H1 (cell line): ENCODE measurements at regions not wholly inside any gene's neighbourhood (a gene's known extent, or its start where the extent isn't known, plus 50 kb on each side); places are given as distances from the start of the nearest gene placed in this dataset.

Source experiments
- CTCF ChIA-PET: fragments of 300-600 bp; sonication (Branson Sonifier 250); formaldehyde crosslinking; loops from one replicate; lab custom pipeline; 2021; ENCODE audit not compliant: partially characterized antibody; lab: Charles Lee
- POLR2A ChIA-PET: fragments of 300-600 bp; sonication (Branson Sonifier 250); formaldehyde crosslinking; loops from one replicate; lab custom pipeline; 2021; ENCODE audit warnings: inconsistent platforms; ENCODE audit not compliant: partially characterized antibody; lab: Charles Lee
- DNase-seq, 2 experiments: peaks; one replicate each; pipeline versions ENCODE4 v3.0.0 to v3.0.0-alpha.2; 2010 to 2022; ENCODE audit warnings: low spot score in 2 of 2, low read depth in 1 of 2, mixed read lengths in 1 of 2
- FAIRE-seq: peaks from 2 replicates; lab custom pipeline; 2011; peaks lifted over from hg19 to GRCh38; lab: Jason Lieb, UNC
- H2AFZ ChIP-seq: 2 replicates; pipeline ENCODE4 v1.8.1; 2012; ENCODE audit warnings: low read length, inconsistent platforms
- H2AK5ac ChIP-seq: 2 replicates; pipeline ENCODE4 v1.6.1; 2013; ENCODE audit warnings: low read depth, low read length
- H2BK120ac ChIP-seq: replicated peaks from 2 replicates; pipeline ENCODE3; 2013; ENCODE audit warnings: low read depth, low read length, inconsistent platforms
- H2BK12ac ChIP-seq: 2 replicates; pipeline ENCODE4 v1.6.1; 2013; ENCODE audit warnings: low read depth, low read length
- H2BK15ac ChIP-seq: 2 replicates; pipeline ENCODE4 v1.6.1; 2013; ENCODE audit warnings: low read length
- H2BK20ac ChIP-seq: 2 replicates; pipeline ENCODE4 v1.6.1; 2013; ENCODE audit warnings: low read length
- H2BK5ac ChIP-seq: 2 replicates; pipeline ENCODE4 v1.6.1; 2013; ENCODE audit warnings: low read depth, low read length
- H3K14ac ChIP-seq: 2 replicates; pipeline ENCODE4 v1.6.1; 2013; ENCODE audit warnings: inconsistent platforms; ENCODE audit not compliant: insufficient read length
- H3K18ac ChIP-seq: 2 replicates; pipeline ENCODE4 v1.6.1; 2013; ENCODE audit warnings: low read length; ENCODE audit errors: extremely low read depth
- H3K23ac ChIP-seq: 2 replicates; pipeline ENCODE4 v1.6.1; 2013; ENCODE audit warnings: inconsistent platforms; ENCODE audit not compliant: insufficient read length
- H3K23me2 ChIP-seq: 2 replicates; pipeline ENCODE4 v1.6.1; 2013; ENCODE audit warnings: low read depth, low read length
- H3K27ac ChIP-seq: 2 replicates; pipeline ENCODE4 v1.6.1; 2011; ENCODE audit warnings: low read depth, low read length, inconsistent platforms
- H3K27me3 ChIP-seq, 4 experiments: replicated peaks in 1 of 4; 1 replicate in 1 of 4; 2 replicates in 3 of 4; pipeline versions ENCODE4 v1.6.1 to v1.8.1; 2011 to 2013; ENCODE audit warnings: low read length in 3 of 4, mild to moderate bottlenecking in 3 of 4, inconsistent platforms in 2 of 4, mixed read lengths in 2 of 4, moderate library complexity in 1 of 4; ENCODE audit not compliant: control insufficient read depth in 3 of 4, insufficient read depth in 3 of 4; ENCODE audit errors: extremely low read depth in 1 of 4
- H3K36me3 ChIP-seq, 4 experiments: 2 replicates each; pipeline versions ENCODE4 v1.6.1 to v1.8.1; 2011 to 2013; ENCODE audit warnings: mild to moderate bottlenecking in 4 of 4, low read length in 3 of 4, moderate library complexity in 2 of 4, control low read depth in 1 of 4, inconsistent platforms in 1 of 4; ENCODE audit not compliant: insufficient read depth in 4 of 4, control insufficient read depth in 2 of 4
- H3K4ac ChIP-seq: replicated peaks from 2 replicates; pipeline ENCODE3; 2013; ENCODE audit warnings: low read length, low read depth, mixed read lengths, inconsistent platforms; ENCODE audit not compliant: insufficient read length
- H3K4me1 ChIP-seq, 4 experiments: replicated peaks in 1 of 4; 1 replicate in 1 of 4; 2 replicates in 3 of 4; pipeline versions ENCODE4 v1.6.1 to v1.8.1; 2011 to 2013; ENCODE audit warnings: low read length in 3 of 4, inconsistent platforms in 2 of 4, mixed read lengths in 1 of 4; ENCODE audit not compliant: insufficient read depth in 4 of 4, control insufficient read depth in 3 of 4
- H3K4me2 ChIP-seq, 2 experiments: 2 replicates each; pipeline versions ENCODE4 v1.6.1 to v1.8.1; 2011 to 2013; ENCODE audit warnings: low read depth in 2 of 2, low read length in 2 of 2, control low read depth in 1 of 2, inconsistent platforms in 1 of 2, mild to moderate bottlenecking in 1 of 2; ENCODE audit not compliant: insufficient read depth in 1 of 2
- H3K4me3 ChIP-seq, 4 experiments: fragments of 200-600, 300-600 bp in 1 of 4; sonication (generic), shearing (Covaris generic), sonication (Bioruptor Twin) in 1 of 4; 2 replicates each; pipeline versions ENCODE4 v1.5.1 to v1.8.1; 2011 to 2016; ENCODE audit warnings: low read length in 4 of 4, low read depth in 3 of 4, control low read depth in 2 of 4, inconsistent platforms in 2 of 4, mild to moderate bottlenecking in 2 of 4, mixed read lengths in 1 of 4, moderate library complexity in 1 of 4; ENCODE audit not compliant: insufficient read depth in 2 of 4; ENCODE audit errors: extremely low read depth in 1 of 4
- H3K56ac ChIP-seq: replicated peaks from 2 replicates; pipeline ENCODE3; 2013; ENCODE audit warnings: low read depth, mild to moderate bottlenecking, mixed read lengths, low read length, inconsistent platforms; ENCODE audit not compliant: insufficient read length
- H3K79me1 ChIP-seq: 2 replicates; pipeline ENCODE4 v1.6.1; 2013; ENCODE audit warnings: low read depth, low read length, control low read depth
- H3K79me2 ChIP-seq, 2 experiments: 2 replicates each; pipeline versions ENCODE4 v1.6.1 to v1.8.1; 2012 to 2013; ENCODE audit warnings: low read length in 2 of 2, mild to moderate bottlenecking in 2 of 2, inconsistent platforms in 1 of 2; ENCODE audit not compliant: insufficient read depth in 2 of 2, control insufficient read depth in 1 of 2
- H3K9ac ChIP-seq, 4 experiments: replicated peaks in 1 of 4; 1 replicate in 1 of 4; 2 replicates in 3 of 4; pipeline versions ENCODE4 v1.6.1 to v1.8.1; 2011 to 2013; ENCODE audit warnings: low read depth in 3 of 4, low read length in 3 of 4, control low read depth in 2 of 4, mild to moderate bottlenecking in 2 of 4, moderate library complexity in 2 of 4, inconsistent platforms in 1 of 4; ENCODE audit errors: extremely low read depth in 1 of 4
- H3K9me3 ChIP-seq, 2 experiments: 2 replicates each; pipeline versions ENCODE4 v1.6.1 to v1.8.1; 2012 to 2013; ENCODE audit warnings: mild to moderate bottlenecking in 2 of 2, moderate library complexity in 2 of 2, control low read depth in 1 of 2, inconsistent platforms in 1 of 2, low read depth in 1 of 2, low read length in 1 of 2, mixed read lengths in 1 of 2; ENCODE audit not compliant: insufficient read depth in 2 of 2
- H4K20me1 ChIP-seq, 2 experiments: replicated peaks in 1 of 2; 2 replicates each; pipeline versions ENCODE3 to v1.8.1; 2011 to 2013; ENCODE audit warnings: inconsistent platforms in 2 of 2, low read length in 2 of 2, mild to moderate bottlenecking in 1 of 2; ENCODE audit not compliant: insufficient read depth in 2 of 2, control insufficient read depth in 1 of 2
- H4K5ac ChIP-seq: 2 replicates; pipeline ENCODE4 v1.6.1; 2013; ENCODE audit warnings: low read length, low read depth, mixed read lengths, inconsistent platforms; ENCODE audit not compliant: insufficient read length
- H4K8ac ChIP-seq: 2 replicates; pipeline ENCODE4 v1.8.0; 2013; ENCODE audit warnings: mild to moderate bottlenecking, moderate library complexity, low read length, inconsistent platforms; ENCODE audit not compliant: insufficient read depth; ENCODE audit errors: extremely low read depth
- H4K91ac ChIP-seq: replicated peaks from 2 replicates; pipeline ENCODE3; 2013; ENCODE audit warnings: low read length, mixed read lengths, inconsistent platforms; ENCODE audit not compliant: insufficient read length
- BRCA1 ChIP-seq: IDR thresholded peaks from 2 replicates; pipeline ENCODE4 v1.6.1; 2012; ENCODE audit warnings: low read depth, low read length, improper control_type of control experiment
- WGBS, 2 experiments: shearing (Covaris generic) in 1 of 2; methylation state at CpG; one replicate each; pipeline versions ENCODE4 v1.1.6 to v1.1.7; 2013 to 2015; ENCODE audit warnings: low lambda C conversion rate in 2 of 2, mixed read lengths in 2 of 2, inconsistent platforms in 1 of 2, low coverage in 1 of 2, missing lambda C conversion rate in 1 of 2; ENCODE audit not compliant: insufficient replicate concordance in 2 of 2, insufficient coverage in 1 of 2, insufficient read length in 1 of 2; ENCODE audit errors: extremely low coverage in 1 of 2, missing lambda C conversion rate in 1 of 2; 5-methylcytosine and 5-hydroxymethylcytosine counted together

- POLR2A ChIA-PET, result no interaction called here
- no peak overlapping the region for H2BK20ac ChIP-seq
- H3K79me2 ChIP-seq, result no peaks in the 10 kb centered on the region
- H3K4me3 ChIP-seq, result no peak overlapping the region
- no peaks in the 10 kb centered on the region for H4K20me1 ChIP-seq
- H3K27me3 ChIP-seq, result no peaks in the 10 kb centered on the region
- no peak overlapping the region for H3K4ac ChIP-seq
- no peak overlapping the region for H3K9ac ChIP-seq
- no peak for FAIRE-seq
- H3K14ac ChIP-seq, result no peak overlapping the region
- no peak overlapping the region for H2AFZ ChIP-seq
- no peak overlapping the region for H2BK120ac ChIP-seq
- no peak overlapping the region for H3K27ac ChIP-seq
- H2AK5ac ChIP-seq, result no peak overlapping the region
- no peak overlapping the region for H3K56ac ChIP-seq
- no peak overlapping the region for H3K23ac ChIP-seq
- no peak overlapping the region for H2BK15ac ChIP-seq
- 92% methylated on average over 7 of the region's 7 CpGs; no CpG with 5 or more reads in 1 of the 2 experiments for WGBS, 2 experiments
- TF ChIP-seq BRCA1, result no peak
- TF ChIP-seq, all 59 proteins: peak for 0
- Histone ChIP-seq H3K79me1 (no peaks in the 10 kb centered on the region; the same call in 1 of the 2 replicates), H3K18ac (no peak overlapping the region; the same call in 1 of the 2 replicates), H2BK12ac (peak overlapping the region; percentile 4; the same call in 1 of the 2 replicates), H4K91ac (no peak overlapping the region), H2BK5ac (no peak overlapping the region), H3K4me2 (no peak overlapping the region), H4K8ac (no peak overlapping the region; the same call in 1 of the 2 replicates), H3K9me3 (no peaks in the 10 kb centered on the region), H3K36me3 (no peaks in the 10 kb centered on the region), H4K5ac (no peak overlapping the region), H3K23me2 (no peaks in the 10 kb centered on the region), H3K4me1 (peaks cover 0 to 3% (median 0%) of the 10 kb centered on the region in 4 experiments; a peak in 1 of 7 replicates)
- CTCF ChIA-PET, result interaction anchor here (1.2 to 1.9 kb wide), 3 partner anchors 11 to 292 kb away, joined by 4 to 11 read pairs (median 6); no protein-coding TSS in a partner anchor
- DNase-seq, result peak in 1 of 2 experiments; percentile 39
These were observed 308.0 kb downstream of the MATN1 start for GRCh38 chr1:30415171-30415940.
